ENCODE measurements at regions not wholly inside any gene's neighbourhood (a gene's known extent, or its start where the extent isn't known, plus 50 kb on each side); places are given as distances from the start of the nearest gene placed in this dataset.

GRCh38 chr6:14468647-14469321 lies 351.2 kb downstream of the CD83 start:
- DNase-seq (ENCODE audit: low read depth) = no peak
- no peak for TF ChIP-seq CTCF (conservative IDR thresholded peaks at IDR 0.05; ENCODE audit: low read depth, low read length)
- no peak overlapping the region for H3K4me3 ChIP-seq (ENCODE audit: low read depth, low read length)

- no peak for DNase-seq (ENCODE audit: low read depth)
- H3K4me3 ChIP-seq (ENCODE audit: low read depth, low read length) = no peak overlapping the region
- TF ChIP-seq CTCF (conservative IDR thresholded peaks at IDR 0.05; ENCODE audit: low read depth, low read length) = no peak
These were observed 352.5 kb downstream of the CD83 start for GRCh38 chr6:14470101-14470500.

DNA sequence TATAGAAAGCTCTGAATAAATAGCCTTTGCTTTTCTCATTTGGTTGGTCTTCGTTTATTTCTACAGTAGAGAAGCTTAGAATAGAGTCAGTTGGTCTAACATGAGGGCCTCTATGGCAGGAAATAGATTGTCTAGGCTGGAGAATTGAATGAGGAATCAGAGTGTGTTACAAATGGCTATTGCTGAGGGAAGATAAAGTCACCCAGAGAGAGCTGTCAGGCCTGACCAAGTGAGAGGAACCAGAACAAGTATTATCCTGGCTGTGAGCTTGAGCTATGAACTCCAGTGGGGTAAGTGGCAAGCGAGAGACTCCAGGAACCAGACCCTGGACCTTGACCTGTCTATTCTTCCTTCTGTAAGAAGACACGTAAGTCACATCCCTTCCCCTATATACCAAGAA lies 353.1 kb downstream of the CD83 start:
- TF ChIP-seq CTCF (conservative IDR thresholded peaks at IDR 0.05; ENCODE audit: low read depth, low read length) = no peak
- no peak overlapping the region for H3K4me3 ChIP-seq (ENCODE audit: low read depth, low read length)

GRCh38 chr6:14472255-14472985 lies 354.8 kb downstream of the CD83 start:
- no peak for DNase-seq (ENCODE audit: low read depth)
- no peak overlapping the region for H3K4me3 ChIP-seq (ENCODE audit: low read depth, low read length)
- TF ChIP-seq CTCF (conservative IDR thresholded peaks at IDR 0.05; ENCODE audit: low read depth, low read length) = no peak

More for the DNA sequence above, 353.1 kb downstream of the CD83 start:
- DNase-seq (ENCODE audit: low read depth) = no peak

DNA sequence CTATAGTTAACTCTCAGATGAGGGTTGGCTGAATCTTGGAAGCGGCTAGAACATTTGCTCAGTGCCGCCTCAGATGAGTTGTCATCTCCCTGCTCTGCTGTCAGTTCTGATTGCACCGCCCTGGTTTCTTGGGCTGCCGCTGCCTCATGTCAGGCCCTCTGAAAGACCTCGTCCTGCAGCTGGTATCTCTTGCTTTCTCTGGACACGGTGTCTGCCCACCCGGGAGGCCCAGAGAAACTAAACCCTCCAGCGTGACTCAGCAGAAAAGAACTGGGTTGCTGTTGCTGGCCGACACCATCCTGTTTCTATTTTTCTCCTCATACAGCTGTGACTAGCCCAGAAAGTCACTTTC lies 355.4 kb downstream of the CD83 start:
- DNase-seq (ENCODE audit: low read depth) = no peak
- H3K4me3 ChIP-seq (ENCODE audit: low read depth, low read length) = no peak overlapping the region
- TF ChIP-seq CTCF (conservative IDR thresholded peaks at IDR 0.05; ENCODE audit: low read depth, low read length) = no peak

DNA sequence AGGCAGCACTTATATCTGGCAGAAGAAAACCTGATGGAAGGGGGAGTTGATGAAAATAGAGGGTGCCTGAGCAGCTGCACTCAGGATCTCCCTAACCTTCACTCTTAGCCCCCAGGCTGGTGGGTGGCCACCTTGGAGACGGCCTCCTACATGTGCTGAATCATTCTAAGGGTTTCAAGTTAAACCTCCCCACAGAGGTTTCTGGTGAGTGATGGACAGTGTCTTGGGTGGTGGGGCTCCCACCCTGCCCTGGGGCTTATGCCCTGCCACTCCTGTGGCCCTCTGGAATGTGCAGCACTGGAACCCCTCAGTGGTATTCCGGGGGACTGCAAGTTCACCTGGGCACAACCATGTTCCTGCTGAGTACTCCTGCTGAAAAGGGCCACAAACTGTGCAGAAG lies 357.2 kb downstream of the CD83 start:
- TF ChIP-seq CTCF (conservative IDR thresholded peaks at IDR 0.05; ENCODE audit: low read depth, low read length) = no peak
- H3K4me3 ChIP-seq (ENCODE audit: low read depth, low read length) = no peak overlapping the region
- no peak for DNase-seq (ENCODE audit: low read depth)

GRCh38 chr6:14475306-14475705 lies 357.7 kb downstream of the CD83 start:
- H3K4me3 ChIP-seq (ENCODE audit: low read depth, low read length) = no peak overlapping the region
- DNase-seq (ENCODE audit: low read depth) = no peak
- no peak for TF ChIP-seq CTCF (conservative IDR thresholded peaks at IDR 0.05; ENCODE audit: low read depth, low read length)

Measured in epithelial cell of proximal tubule (primary cell).